K562 (cell line): ENCODE measurements at regions not wholly inside any gene's neighbourhood (a gene's known extent, or its start where the extent isn't known, plus 50 kb on each side); places are given as distances from the start of the nearest gene placed in this dataset.

Experiments used
- ATAC-seq: fragments of 200-7000 bp; cut with Tn5 transposase; 3 replicates; pipeline ENCODE4 v1.9.1; 2020; ENCODE audit warnings: moderate library complexity
- BruUV-seq: library from RNA; stranded (reverse); fragments of 400-500 nt; replicated peaks from 2 replicates; lab custom pipeline; 2021; lab: Mats Ljungman, UMichigan
- CTCF ChIA-PET: fragments of 300-600 bp; formaldehyde crosslinking; extraction: SDS; loops from one replicate; lab custom pipeline; 2021; ENCODE audit warnings: low intra/inter-chr PET ratio; lab: Yijun Ruan, JAX
- POLR2A ChIA-PET: fragments of 300-600, 350-650 bp; sonication (Branson Sonifier 250); formaldehyde crosslinking; extraction: SDS; loops from one replicate; lab custom pipeline; 2021; ENCODE audit warnings: antibody characterized with exemption, inconsistent platforms; lab: Yijun Ruan, JAX
- DNase-seq, 4 experiments: peaks; one replicate each; pipeline versions ENCODE4 v3.0.0 to v3.0.0-alpha.2; 2011 to 2018; ENCODE audit warnings: low spot score in 3 of 4, mixed read lengths in 3 of 4; ENCODE audit errors: extremely low read depth in 1 of 4
- FAIRE-seq: peaks from 2 replicates; lab custom pipeline; 2011; peaks lifted over from hg19 to GRCh38; lab: Jason Lieb, UNC
- H2AFZ ChIP-seq: 2 replicates; pipeline ENCODE4 v1.6.0; 2011; ENCODE audit warnings: low read depth, low read length, control low read depth, inconsistent platforms
- H3K27ac ChIP-seq: fragments of 200-600 bp; 3 replicates; pipeline ENCODE4 v1.8.0; 2011; ENCODE audit warnings: low read depth, mild to moderate bottlenecking, control low read depth, inconsistent platforms, low read length, moderate library complexity, mixed read lengths; ENCODE audit errors: extremely low read depth
- H3K27me3 ChIP-seq, 2 experiments: fragments of 300-600 bp in 1 of 2; 2 replicates in 1 of 2; 3 replicates in 1 of 2; pipeline versions ENCODE4 v1.6.0 to v1.8.0; 2011; ENCODE audit warnings: inconsistent platforms in 2 of 2, low read length in 2 of 2, mild to moderate bottlenecking in 1 of 2, mixed read lengths in 1 of 2, moderate library complexity in 1 of 2; ENCODE audit not compliant: control insufficient read depth in 2 of 2, insufficient read depth in 2 of 2
- H3K36me3 ChIP-seq: fragments of 300-600 bp; 3 replicates; pipeline ENCODE4 v1.8.0; 2011; ENCODE audit warnings: mild to moderate bottlenecking, low read length, inconsistent platforms; ENCODE audit not compliant: control insufficient read depth, insufficient read depth
- H3K4me1 ChIP-seq, 2 experiments: fragments of 200-600 bp in 1 of 2; replicated peaks in 1 of 2; 2 replicates in 1 of 2; 3 replicates in 1 of 2; pipeline versions ENCODE4 v1.5.1 to v1.8.0; 2011; ENCODE audit warnings: inconsistent platforms in 2 of 2, low read length in 2 of 2, mild to moderate bottlenecking in 1 of 2, mixed read lengths in 1 of 2, moderate library complexity in 1 of 2; ENCODE audit not compliant: control insufficient read depth in 2 of 2, insufficient read depth in 2 of 2
- H3K4me2 ChIP-seq: 2 replicates; pipeline ENCODE4 v1.6.1; 2011; ENCODE audit warnings: low read length, control low read depth, inconsistent platforms, mixed read lengths; ENCODE audit not compliant: insufficient read depth
- H3K4me3 ChIP-seq: fragments of 200-600 bp; sonication (generic), shearing (Covaris generic); 2 replicates; pipeline ENCODE4 v1.5.1; 2016; ENCODE audit warnings: control low read depth, inconsistent platforms
- H3K79me2 ChIP-seq: fragments of 200-600 bp; 3 replicates; pipeline ENCODE4 v1.8.0; 2011; ENCODE audit warnings: low read length, inconsistent platforms; ENCODE audit not compliant: control insufficient read depth, insufficient read depth
- H3K9ac ChIP-seq, 2 experiments: 2 replicates each; pipeline versions ENCODE4 v1.6.0 to v1.6.1; 2011; ENCODE audit warnings: low read depth in 2 of 2, low read length in 2 of 2, control low read depth in 1 of 2, inconsistent platforms in 1 of 2, mild to moderate bottlenecking in 1 of 2, mixed read lengths in 1 of 2; ENCODE audit not compliant: insufficient read depth in 1 of 2
- H3K9me1 ChIP-seq: one replicate; pipeline ENCODE4 v1.6.0; 2011; ENCODE audit warnings: inconsistent platforms, mild to moderate bottlenecking, low read length, moderate library complexity; ENCODE audit not compliant: control insufficient read depth, insufficient read depth
- H3K9me3 ChIP-seq: replicated peaks from 2 replicates; pipeline ENCODE4 v1.5.1; 2011; ENCODE audit warnings: low read depth, low read length, inconsistent platforms; ENCODE audit not compliant: control insufficient read depth, insufficient read depth
- H4K20me1 ChIP-seq: replicated peaks from 2 replicates; pipeline ENCODE4 v1.6.1; 2011; ENCODE audit warnings: low read length, inconsistent platforms, mixed read lengths; ENCODE audit not compliant: control insufficient read depth, insufficient read depth
- ATF7 ChIP-seq: fragments of 450-650 bp; IDR thresholded peaks from 2 replicates; pipeline ENCODE4 v1.7.1; 2014; ENCODE audit warnings: mild to moderate bottlenecking, moderate library complexity
- CC2D1A ChIP-seq: fragments of 450-650 bp; IDR thresholded peaks from 2 replicates; pipeline ENCODE4 v1.6.1; 2017; ENCODE audit warnings: mild to moderate bottlenecking
- CREB3 ChIP-seq: fragments of 450-650 bp; conservative IDR thresholded peaks from 2 replicates; pipeline ENCODE4 v1.6.1; 2016; ENCODE audit warnings: missing genetic modification characterization, low read depth, mild to moderate bottlenecking, missing compliant biosample characterization, moderate library complexity
- FOXA1 ChIP-seq: fragments of 450-650 bp; IDR thresholded peaks from 2 replicates; pipeline ENCODE4 v1.6.1; 2016; ENCODE audit warnings: mild to moderate bottlenecking, borderline replicate concordance
- GABPB1 ChIP-seq: sonication (generic); formaldehyde crosslinking; IDR thresholded peaks from 2 replicates; pipeline ENCODE4 v1.8.0; 2022; ENCODE audit warnings: mild to moderate bottlenecking, missing genetic modification reagents
- SNAPC5 ChIP-seq: fragments of 250-450 bp; sonication (Bioruptor Pico); IDR thresholded peaks from 2 replicates; pipeline ENCODE4 v1.8.0; 2021; ENCODE audit warnings: moderate library complexity, mild to moderate bottlenecking, inconsistent platforms
- SREBF1 ChIP-seq: fragments of 150-350 bp; IDR thresholded peaks from 2 replicates; pipeline ENCODE4 v1.6.1; 2014; ENCODE audit warnings: antibody characterized with exemption, low read depth, low read length, borderline replicate concordance
- TFE3 ChIP-seq: fragments of 450-650 bp; formaldehyde crosslinking; IDR thresholded peaks from 2 replicates; pipeline ENCODE4 v1.4.0; 2020; ENCODE audit warnings: mild to moderate bottlenecking, mixed read lengths
- ZNF318 ChIP-seq, 2 experiments: fragments of 450-650 bp; IDR thresholded peaks; 2 replicates each; pipeline ENCODE4 v1.6.1; 2016; ENCODE audit warnings: mild to moderate bottlenecking in 2 of 2, borderline replicate concordance in 1 of 2, low read depth in 1 of 2, moderate library complexity in 1 of 2
- WGBS: fragments of 100-300 bp; shearing (Covaris generic); methylation state at CpG from one replicate; pipeline ENCODE4 v1.1.6; 2016; ENCODE audit warnings: low coverage, mixed read lengths; ENCODE audit not compliant: insufficient coverage; ENCODE audit errors: missing lambda C conversion rate; 5-methylcytosine and 5-hydroxymethylcytosine counted together
- in situ Hi-C: fragments of 300-500 bp; cut with MboI; formaldehyde crosslinking; loops from 4 replicates; pipeline ENCODE4 v1.15.0; 2018; ENCODE audit warnings: inconsistent platforms, mixed read lengths
- intact Hi-C: fragments of 100-400 bp; cut with micrococcal nuclease; formaldehyde crosslinking; loops from 2 replicates; pipeline ENCODE4 v1.14.2; 2022

- ATAC-seq, result no peak
- no TSS peak for BruUV-seq
- no peak for DNase-seq
- WGBS, result 2% methylated on average over 4 of the region's 4 CpGs
- no peak overlapping the region for H3K4me3 ChIP-seq
- H3K9me1 ChIP-seq, result no peaks in the 10 kb centered on the region
- no peaks in the 10 kb centered on the region for H3K79me2 ChIP-seq
- H2AFZ ChIP-seq, result no peak overlapping the region
- H3K4me2 ChIP-seq, result no peak overlapping the region
- H3K27me3 ChIP-seq, result no peaks in the 10 kb centered on the region
- H3K27ac ChIP-seq, result no peak overlapping the region
- in situ Hi-C loops, result no loop called here
- POLR2A ChIA-PET, result no interaction called here
- H3K9ac ChIP-seq, result no peak overlapping the region
- no peaks in the 10 kb centered on the region for H3K9me3 ChIP-seq
- FAIRE-seq, result no peak
- CTCF ChIA-PET, result no interaction called here
- intact Hi-C loops, result no loop called here
- no peaks in the 10 kb centered on the region for H3K4me1 ChIP-seq
- no peaks in the 10 kb centered on the region for H4K20me1 ChIP-seq
- H3K36me3 ChIP-seq, result no peaks in the 10 kb centered on the region
- TF ChIP-seq CC2D1A, result no peak
- TF ChIP-seq SNAPC5 (CRISPR knock-in tag), result no peak
- no peak for TF ChIP-seq TFE3
- TF ChIP-seq ZNF318 (IDR thresholded peaks at IDR 0.05; ENCODE audit: borderline replicate concordance in 1 of 2, low read depth in 1 of 2), result no peak
- no peak for TF ChIP-seq ATF7
- TF ChIP-seq FOXA1, result no peak
- TF ChIP-seq CREB3 (tag), result no peak
- no peak for TF ChIP-seq SREBF1
- no peak for TF ChIP-seq GABPB1 (CRISPR knock-in tag)
These were observed 201.3 kb upstream of the ADGRL4 start for GRCh38 chr1:79207786-79208185.
